ENCODE measurements at regions not wholly inside any gene's neighbourhood (a gene's known extent, or its start where the extent isn't known, plus 50 kb on each side); places are given as distances from the start of the nearest gene placed in this dataset.

- no TSS peak for BruUV-seq (replicated peaks)
- H3K9me1 ChIP-seq (replicated peaks; ENCODE audit: control insufficient read depth, extremely low read depth, insufficient read depth, low read length), result no peaks in the 10 kb centered on the region
- no peak overlapping the region for H3K4me3 ChIP-seq (replicated peaks in 1 of 3; ENCODE audit: insufficient read depth in 1 of 3, low read depth in 1 of 3, low read length in 3 of 3)
- no peak for FAIRE-seq
- DNase-seq (ENCODE audit: low read depth, low spot score), result no peak
- ChIA-PET CTCF (no interaction called here), POLR2A (no interaction called here)
- H3K4me1 ChIP-seq (ENCODE audit: control insufficient read depth, extremely low read depth, insufficient read depth, low read length), result no peaks in the 10 kb centered on the region
- H3K27me3 ChIP-seq (ENCODE audit: control insufficient read depth in 2 of 2, insufficient read depth in 2 of 2, low read length in 2 of 2), result no peaks in the 10 kb centered on the region
- H3K27ac ChIP-seq (ENCODE audit: insufficient read depth, low read depth, low read length), result no peak overlapping the region
- H3K79me2 ChIP-seq (ENCODE audit: control insufficient read depth, insufficient read depth, low read length), result no peaks in the 10 kb centered on the region
- H2AFZ ChIP-seq (ENCODE audit: low read depth, low read length), result no peak overlapping the region
- no peak overlapping the region for H3K4me2 ChIP-seq (ENCODE audit: insufficient read depth, low read length)
- no peak overlapping the region for H3K9ac ChIP-seq (replicated peaks; ENCODE audit: extremely low read depth, insufficient read depth, low read length)
- no peaks in the 10 kb centered on the region for H3K9me3 ChIP-seq (replicated peaks; ENCODE audit: control insufficient read depth, insufficient read depth, low read length)
- intact Hi-C loops (cut with micrococcal nuclease), result no loop called here
- H3K36me3 ChIP-seq (ENCODE audit: control insufficient read depth in 2 of 2, extremely low read depth in 1 of 2, insufficient read depth in 2 of 2, low read length in 2 of 2), result no peaks in the 10 kb centered on the region
- no peaks in the 10 kb centered on the region for H4K20me1 ChIP-seq (replicated peaks; ENCODE audit: control insufficient read depth, extremely low read depth, insufficient read depth, low read length)
- TF ChIP-seq CTCF (IDR thresholded peaks at IDR 0.05; ENCODE audit: extremely low read depth in 1 of 2, insufficient read depth in 1 of 2, low read depth in 1 of 2, low read length in 2 of 2), result no peak
- dilution Hi-C loops (cut with MboI; ENCODE audit: extremely low pct_ligation_motif_present, low sequenced_read_pairs), result no loop called here
Observed at GRCh38 chr3:13931172-13931571, 51.3 kb upstream of the WNT7A start.

All from endothelial cell of umbilical vein (primary cell).